Subcutaneous abdominal adipose tissue (tissue), 5 donors: ENCODE measurements at regions not wholly inside any gene's neighbourhood (a gene's known extent, or its start where the extent isn't known, plus 50 kb on each side); places are given as distances from the start of the nearest gene placed in this dataset.
"Not testable (repeated sequence)": the region's sequence is repeated elsewhere in the genome, so short reads cannot be mapped to it uniquely, and the experiment has no call there.

Experiments
- H3K27ac ChIP-seq: one replicate; pipeline ENCODE4 v1.7.0; 2013; ENCODE audit warnings: low read depth, mild to moderate bottlenecking, inconsistent platforms, low read length, moderate library complexity
- H3K27me3 ChIP-seq, 5 donors: one replicate each; pipeline ENCODE4 v1.7.0; 2013; ENCODE audit warnings: low read length in 5 of 5, inconsistent platforms in 1 of 5; ENCODE audit not compliant: control insufficient read depth in 5 of 5, insufficient read depth in 4 of 5
- H3K36me3 ChIP-seq, 5 donors: one replicate each; pipeline ENCODE4 v1.7.0; 2013; ENCODE audit warnings: low read length in 5 of 5; ENCODE audit not compliant: control insufficient read depth in 5 of 5, insufficient read depth in 5 of 5
- H3K4me1 ChIP-seq, 5 donors: one replicate each; pipeline ENCODE4 v1.7.0; 2013; ENCODE audit warnings: low read length in 5 of 5, mild to moderate bottlenecking in 3 of 5, moderate library complexity in 1 of 5; ENCODE audit not compliant: control insufficient read depth in 5 of 5, insufficient read depth in 5 of 5
- H3K4me3 ChIP-seq, 5 donors: one replicate each; pipeline ENCODE4 v1.7.0; 2013; ENCODE audit warnings: low read length in 5 of 5, low read depth in 1 of 5
- H3K9ac ChIP-seq, 5 donors: one replicate each; pipeline ENCODE4 v1.7.0; 2013; ENCODE audit warnings: low read length in 5 of 5, mild to moderate bottlenecking in 4 of 5, moderate library complexity in 3 of 5
- H3K9me3 ChIP-seq, 5 donors: one replicate each; pipeline ENCODE4 v1.7.0; 2013; ENCODE audit warnings: low read length in 5 of 5; ENCODE audit not compliant: control insufficient read depth in 5 of 5
- donor health status: healthy.
- donor health status: healthy.
- donor health status: healthy.
- donor health status: healthy.
- donor health status: healthy.

GRCh38 chrX:42176789-42177188, 253.4 kb upstream of the CASK start:
- Histone ChIP-seq H3K4me3 (no peak overlapping the region), H3K9me3 (no peaks in the 10 kb centered on the region)

GRCh38 chrX:42175843-42176242, 252.5 kb upstream of the CASK start:
- Histone ChIP-seq H3K27me3 (peaks cover 0 to 20% (median 7%) of the 10 kb centered on the region in 5 donors), H3K4me1 (peaks cover 0 to 1% (median 0%) of the 10 kb centered on the region in 5 donors), H3K27ac (no peak overlapping the region), H3K4me3 (no peak overlapping the region), H3K36me3 (no peaks in the 10 kb centered on the region), H3K9ac (no peak overlapping the region), H3K9me3 (no peaks in the 10 kb centered on the region)

More at GRCh38 chrX:42176789-42177188, 253.4 kb upstream of the CASK start:
- H3K9ac ChIP-seq = no peak overlapping the region
- no peak overlapping the region for H3K27ac ChIP-seq
- peaks cover 0 to 20% (median 7%) of the 10 kb centered on the region in 5 donors for H3K27me3 ChIP-seq
- H3K4me1 ChIP-seq = peaks cover 0 to 1% (median 0%) of the 10 kb centered on the region in 5 donors
- H3K36me3 ChIP-seq = no peaks in the 10 kb centered on the region

- not testable (repeated sequence) for H3K4me3 ChIP-seq, H3K27me3 ChIP-seq, H3K4me1 ChIP-seq, H3K9ac ChIP-seq, H3K36me3 ChIP-seq, H3K27ac ChIP-seq
- H3K9me3 ChIP-seq = peaks cover 0 to 13% (median 6%) of the 10 kb centered on the region in 5 donors
Observed at GRCh38 chrX:42157923-42158322, 234.6 kb upstream of the CASK start.

GRCh38 chrX:42151808-42152207, 228.5 kb upstream of the CASK start:
- Histone ChIP-seq H3K9ac (no peak overlapping the region), H3K27ac (no peak overlapping the region), H3K9me3 (no peaks in the 10 kb centered on the region), H3K36me3 (no peaks in the 10 kb centered on the region), H3K27me3 (peaks cover 0 to 17% (median 11%) of the 10 kb centered on the region in 5 donors), H3K4me1 (no peaks in the 10 kb centered on the region), H3K4me3 (no peak overlapping the region)

- Histone ChIP-seq H3K27ac (no peak overlapping the region), H3K27me3 (peaks cover 0 to 17% (median 12%) of the 10 kb centered on the region in 5 donors), H3K4me1 (no peaks in the 10 kb centered on the region), H3K9me3 (no peaks in the 10 kb centered on the region), H3K36me3 (no peaks in the 10 kb centered on the region), H3K4me3 (no peak overlapping the region), H3K9ac (no peak overlapping the region)
Observed at GRCh38 chrX:42149765-42150164, 226.4 kb upstream of the CASK start.

- Histone ChIP-seq H3K27ac (no peak overlapping the region), H3K4me1 (no peaks in the 10 kb centered on the region), H3K9me3 (no peaks in the 10 kb centered on the region), H3K36me3 (no peaks in the 10 kb centered on the region), H3K4me3 (no peak overlapping the region), H3K27me3 (peaks cover 0 to 20% (median 12%) of the 10 kb centered on the region in 5 donors), H3K9ac (no peak overlapping the region)
Observed at GRCh38 chrX:42149281-42149680, 225.9 kb upstream of the CASK start.

GRCh38 chrX:42143866-42144592, 220.7 kb upstream of the CASK start:
- peaks cover 0 to 19% (median 10%) of the 10 kb centered on the region in 5 donors for H3K27me3 ChIP-seq
- no peaks in the 10 kb centered on the region for H3K36me3 ChIP-seq
- no peaks in the 10 kb centered on the region for H3K4me1 ChIP-seq
- peaks cover 0 to 12% (median 2%) of the 10 kb centered on the region in 5 donors for H3K9me3 ChIP-seq
- H3K4me3 ChIP-seq = no peak overlapping the region
- H3K27ac ChIP-seq = no peak overlapping the region
- no peak overlapping the region for H3K9ac ChIP-seq

- Histone ChIP-seq H3K4me3 (no peak overlapping the region), H3K9me3 (peaks cover 0 to 22% (median 6%) of the 10 kb centered on the region in 5 donors), H3K9ac (no peak overlapping the region), H3K36me3 (no peaks in the 10 kb centered on the region), H3K27me3 (peaks cover 0 to 10% (median 5%) of the 10 kb centered on the region in 5 donors), H3K27ac (no peak overlapping the region), H3K4me1 (no peaks in the 10 kb centered on the region)
Observed at GRCh38 chrX:42140320-42140719, 217.0 kb upstream of the CASK start.

- Histone ChIP-seq H3K4me1 (no peaks in the 10 kb centered on the region), H3K36me3 (no peaks in the 10 kb centered on the region), H3K27ac (no peak overlapping the region), H3K4me3 (no peak overlapping the region), H3K9me3 (peaks cover 0 to 17% (median 5%) of the 10 kb centered on the region in 5 donors), H3K27me3 (peaks cover 0 to 2% (median 0%) of the 10 kb centered on the region in 5 donors), H3K9ac (no peak overlapping the region)
Observed at GRCh38 chrX:42135583-42136228, 212.4 kb upstream of the CASK start.

- Histone ChIP-seq H3K9ac (no peak overlapping the region), H3K36me3 (no peaks in the 10 kb centered on the region), H3K27ac (no peak overlapping the region), H3K9me3 (peaks cover 0 to 2% (median 0%) of the 10 kb centered on the region in 5 donors), H3K27me3 (peaks cover 0 to 9% (median 0%) of the 10 kb centered on the region in 5 donors), H3K4me1 (no peaks in the 10 kb centered on the region), H3K4me3 (no peak overlapping the region)
Observed at GRCh38 chrX:42131856-42132255, 208.5 kb upstream of the CASK start.
